ENCODE measurements at regions not wholly inside any gene's neighbourhood (a gene's known extent, or its start where the extent isn't known, plus 50 kb on each side); places are given as distances from the start of the nearest gene placed in this dataset.

GRCh38 chr11:15698855-15699254 is 584.1 kb downstream of the INSC start:
- TF ChIP-seq, protein P1, sequence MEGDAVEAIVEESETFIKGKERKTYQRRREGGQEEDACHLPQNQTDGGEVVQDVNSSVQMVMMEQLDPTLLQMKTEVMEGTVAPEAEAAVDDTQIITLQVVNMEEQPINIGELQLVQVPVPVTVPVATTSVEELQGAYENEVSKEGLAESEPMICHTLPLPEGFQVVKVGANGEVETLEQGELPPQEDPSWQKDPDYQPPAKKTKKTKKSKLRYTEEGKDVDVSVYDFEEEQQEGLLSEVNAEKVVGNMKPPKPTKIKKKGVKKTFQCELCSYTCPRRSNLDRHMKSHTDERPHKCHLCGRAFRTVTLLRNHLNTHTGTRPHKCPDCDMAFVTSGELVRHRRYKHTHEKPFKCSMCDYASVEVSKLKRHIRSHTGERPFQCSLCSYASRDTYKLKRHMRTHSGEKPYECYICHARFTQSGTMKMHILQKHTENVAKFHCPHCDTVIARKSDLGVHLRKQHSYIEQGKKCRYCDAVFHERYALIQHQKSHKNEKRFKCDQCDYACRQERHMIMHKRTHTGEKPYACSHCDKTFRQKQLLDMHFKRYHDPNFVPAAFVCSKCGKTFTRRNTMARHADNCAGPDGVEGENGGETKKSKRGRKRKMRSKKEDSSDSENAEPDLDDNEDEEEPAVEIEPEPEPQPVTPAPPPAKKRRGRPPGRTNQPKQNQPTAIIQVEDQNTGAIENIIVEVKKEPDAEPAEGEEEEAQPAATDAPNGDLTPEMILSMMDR (IDR thresholded peaks at IDR 0.05; ENCODE audit: low read depth, low read length, missing control alignments), result no peak
- DNase-seq (ENCODE audit: low read depth), result no peak
- no peak overlapping the region for H3K4me3 ChIP-seq (ENCODE audit: low read depth, low read length)

DNA sequence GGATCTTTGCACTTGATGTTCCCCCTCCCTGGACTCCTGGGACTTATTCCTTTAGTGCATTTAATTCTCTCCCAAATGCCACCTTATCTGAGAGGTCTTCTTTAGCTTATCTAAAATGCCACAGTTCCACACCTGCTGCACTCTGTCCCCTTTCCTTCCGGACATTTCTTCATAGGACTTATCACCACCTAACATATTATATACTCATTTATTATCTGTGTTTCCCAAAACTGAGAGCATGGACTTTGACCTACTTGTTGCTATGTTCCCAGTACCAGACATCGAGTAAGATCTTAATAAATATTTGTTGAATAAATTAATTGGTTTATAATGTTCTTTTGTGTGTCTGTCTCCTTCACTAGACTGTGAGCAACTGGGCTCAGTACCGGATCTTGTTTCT is 585.3 kb downstream of the INSC start:
- no peak overlapping the region for H3K4me3 ChIP-seq (ENCODE audit: low read depth, low read length)
- DNase-seq (ENCODE audit: low read depth), result no peak
- TF ChIP-seq, protein P1 (IDR thresholded peaks at IDR 0.05; ENCODE audit: low read depth, low read length, missing control alignments), result no peak

GRCh38 chr11:15700456-15700855 is 585.7 kb downstream of the INSC start:
- no peak for DNase-seq (ENCODE audit: low read depth)
- no peak overlapping the region for H3K4me3 ChIP-seq (ENCODE audit: low read depth, low read length)
- TF ChIP-seq, protein P1 (IDR thresholded peaks at IDR 0.05; ENCODE audit: low read depth, low read length, missing control alignments), result no peak

GRCh38 chr11:15704064-15704463 is 589.3 kb downstream of the INSC start:
- DNase-seq (ENCODE audit: low read depth), result no peak
- no peak overlapping the region for H3K4me3 ChIP-seq (ENCODE audit: low read depth, low read length)
- TF ChIP-seq, protein P1 (IDR thresholded peaks at IDR 0.05; ENCODE audit: low read depth, low read length, missing control alignments), result no peak

DNA sequence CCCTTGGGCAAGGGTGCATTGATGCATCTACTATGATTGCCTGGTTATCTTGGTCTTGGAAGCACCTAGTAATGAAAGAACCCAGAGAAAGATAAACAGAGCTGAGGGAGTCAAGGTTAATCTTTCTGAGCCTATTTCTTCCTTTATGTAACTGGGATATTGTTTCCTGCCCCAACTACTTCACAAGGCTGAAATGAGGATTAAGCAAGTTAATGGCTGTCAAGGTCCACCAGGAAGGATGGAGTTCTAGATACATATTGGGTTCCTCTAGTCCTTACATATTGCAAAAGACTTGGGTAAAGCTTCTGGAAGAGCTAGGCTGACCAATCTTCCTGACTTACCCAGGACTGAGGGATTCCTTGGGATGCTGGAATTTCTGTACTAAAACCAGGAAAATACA is 589.8 kb downstream of the INSC start:
- no peak overlapping the region for H3K4me3 ChIP-seq (ENCODE audit: low read depth, low read length)
- no peak for DNase-seq (ENCODE audit: low read depth)
- TF ChIP-seq, protein P1 (IDR thresholded peaks at IDR 0.05; ENCODE audit: low read depth, low read length, missing control alignments), result no peak

DNA sequence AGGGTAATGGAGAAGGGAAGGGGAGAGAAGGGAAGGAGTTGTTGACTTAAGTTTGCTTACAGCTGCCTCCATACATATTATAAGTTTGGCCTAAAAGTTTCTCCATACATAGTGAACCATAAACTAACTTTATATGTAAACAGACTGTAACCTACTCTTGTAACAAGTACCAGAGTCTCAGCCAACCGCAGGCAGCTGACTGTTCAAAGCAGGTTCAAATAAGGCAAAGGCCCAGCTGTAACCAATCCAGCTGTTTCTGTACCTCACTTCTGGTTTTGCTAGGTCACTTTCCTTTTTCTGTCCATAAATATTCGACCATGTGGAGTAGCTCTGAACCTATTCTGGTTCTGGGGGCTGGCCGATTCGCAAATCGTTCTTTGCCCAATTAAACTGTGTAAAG is 591.2 kb downstream of the INSC start:
- TF ChIP-seq, protein P1 (IDR thresholded peaks at IDR 0.05; ENCODE audit: low read depth, low read length, missing control alignments), result no peak
- H3K4me3 ChIP-seq (ENCODE audit: low read depth, low read length), result no peak overlapping the region
- no peak for DNase-seq (ENCODE audit: low read depth)

GRCh38 chr11:15707194-15707593 is 592.5 kb downstream of the INSC start:
- no peak overlapping the region for H3K4me3 ChIP-seq (ENCODE audit: low read depth, low read length)
- DNase-seq (ENCODE audit: low read depth), result no peak
- TF ChIP-seq, protein P1 (IDR thresholded peaks at IDR 0.05; ENCODE audit: low read depth, low read length, missing control alignments), result no peak
